A549 (cell line): ENCODE measurements at regions not wholly inside any gene's neighbourhood (a gene's known extent, or its start where the extent isn't known, plus 50 kb on each side); places are given as distances from the start of the nearest gene placed in this dataset.
"Not testable (repeated sequence)": the region's sequence is repeated elsewhere in the genome, so short reads cannot be mapped to it uniquely, and the experiment has no call there.

Source experiments
- CHD4 ChIP-seq: fragments of 200-600 bp; sonication (generic); IDR thresholded peaks from 2 replicates; pipeline ENCODE4 v1.6.1; 2016; ENCODE audit warnings: antibody characterized with exemption, mild to moderate bottlenecking, borderline replicate concordance
- CTCF ChIP-seq: fragments of >200 bp; sonication (Bioruptor Twin); formaldehyde crosslinking; IDR thresholded peaks from 3 replicates; pipeline ENCODE4 v1.5.1; 2016
- HDAC2 ChIP-seq: fragments of 200-600 bp; sonication (generic); IDR thresholded peaks from 2 replicates; pipeline ENCODE4 v1.6.1; 2016
- HOXB5 ChIP-seq: fragments of 250-450 bp; sonication (Bioruptor Pico); IDR thresholded peaks from 2 replicates; pipeline ENCODE4 v1.5.0; 2020; ENCODE audit warnings: mild to moderate bottlenecking, moderate library complexity
- JUN ChIP-seq, 2 experiments: fragments of >200 bp; sonication (Bioruptor Twin); formaldehyde crosslinking; IDR thresholded peaks; 2 replicates in 1 of 2; 3 replicates in 1 of 2; pipeline ENCODE4 v1.6.1; 2016 to 2017
- JUNB ChIP-seq: fragments of >200 bp; sonication (Bioruptor Twin); formaldehyde crosslinking; IDR thresholded peaks from 2 replicates; pipeline ENCODE4 v1.6.1; 2016
- MAFK ChIP-seq: fragments of 450-650 bp; IDR thresholded peaks from 2 replicates; pipeline ENCODE4 v1.6.1; 2014; ENCODE audit not compliant: partially characterized antibody
- POLR2A ChIP-seq: IDR thresholded peaks from 2 replicates; pipeline ENCODE4 v1.6.1; 2012; ENCODE audit warnings: mild to moderate bottlenecking, low read length
- POLR2AphosphoS2 ChIP-seq: conservative IDR thresholded peaks from 2 replicates; pipeline ENCODE4 v1.6.1; 2012; ENCODE audit warnings: low read length, improper control_type of control experiment, inconsistent platforms
- RCOR1 ChIP-seq: fragments of 150-350 bp; IDR thresholded peaks from 2 replicates; pipeline ENCODE4 v1.6.1; 2014; ENCODE audit warnings: antibody characterized with exemption, low read length, low read depth
- SMC3 ChIP-seq: fragments of >200 bp; sonication (Bioruptor Twin); formaldehyde crosslinking; IDR thresholded peaks from 3 replicates; pipeline ENCODE4 v1.6.1; 2018; ENCODE audit warnings: inconsistent platforms
- ZSCAN20 ChIP-seq: fragments of 250-450 bp; sonication (Bioruptor Pico); IDR thresholded peaks from 2 replicates; pipeline ENCODE4 v1.8.0; 2022; ENCODE audit warnings: mild to moderate bottlenecking, moderate library complexity
- TF ChIP-seq, protein P1 (sequence below): IDR thresholded peaks from 2 replicates; pipeline ENCODE4 v1.6.1; 2012; ENCODE audit warnings: low read depth, borderline replicate concordance
- TF ChIP-seq, protein P2 (sequence below): IDR thresholded peaks from 2 replicates; pipeline ENCODE4 v1.6.1; 2012

DNA sequence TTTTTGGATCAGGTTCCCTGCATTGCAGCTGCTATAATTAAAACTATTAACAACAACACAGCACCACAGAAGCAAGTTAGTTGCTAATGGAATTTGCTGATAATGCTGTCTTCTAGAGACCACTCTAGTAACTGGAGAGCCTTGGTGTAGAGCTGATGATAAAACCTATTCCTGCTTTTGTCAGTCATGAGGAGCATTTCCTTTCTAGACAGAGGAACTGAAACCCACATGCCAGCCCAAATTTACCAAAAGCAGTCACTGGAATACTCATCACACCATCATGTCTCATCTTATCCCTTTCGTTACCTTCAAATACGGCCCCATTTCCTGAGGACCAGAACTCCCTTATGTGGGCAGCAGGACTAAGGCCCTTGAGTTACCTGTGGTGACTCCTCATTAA, 67.1 kb upstream of the AGAP9 start:
- TF ChIP-seq HDAC2; CTCF; POLR2A; JUNB; HOXB5 (CRISPR knock-in tag); MAFK; JUN (IDR thresholded peaks at IDR 0.05); POLR2AphosphoS2; RCOR1; ZSCAN20 (CRISPR knock-in tag); CHD4; SMC3: not testable (repeated sequence)
- TF ChIP-seq, protein P1, sequence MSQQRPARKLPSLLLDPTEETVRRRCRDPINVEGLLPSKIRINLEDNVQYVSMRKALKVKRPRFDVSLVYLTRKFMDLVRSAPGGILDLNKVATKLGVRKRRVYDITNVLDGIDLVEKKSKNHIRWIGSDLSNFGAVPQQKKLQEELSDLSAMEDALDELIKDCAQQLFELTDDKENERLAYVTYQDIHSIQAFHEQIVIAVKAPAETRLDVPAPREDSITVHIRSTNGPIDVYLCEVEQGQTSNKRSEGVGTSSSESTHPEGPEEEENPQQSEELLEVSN, result not testable (repeated sequence)
- TF ChIP-seq, protein P2, sequence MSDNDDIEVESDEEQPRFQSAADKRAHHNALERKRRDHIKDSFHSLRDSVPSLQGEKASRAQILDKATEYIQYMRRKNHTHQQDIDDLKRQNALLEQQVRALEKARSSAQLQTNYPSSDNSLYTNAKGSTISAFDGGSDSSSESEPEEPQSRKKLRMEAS, result not testable (repeated sequence)
